HFFc6 (cell line): ENCODE measurements at regions not wholly inside any gene's neighbourhood (a gene's known extent, or its start where the extent isn't known, plus 50 kb on each side); places are given as distances from the start of the nearest gene placed in this dataset.

Source experiments
- DNase-seq: peaks from one replicate; pipeline ENCODE4 v3.0.0-alpha.2; 2018
- H3K27ac Mint-ChIP-seq: 2 replicates; pipeline ENCODE4 v1.8.0; 2020; ENCODE audit warnings: mild to moderate bottlenecking, mixed read lengths
- H3K27me3 Mint-ChIP-seq: 2 replicates; pipeline ENCODE4 v1.8.0; 2021; ENCODE audit warnings: mild to moderate bottlenecking, moderate library complexity, mixed read lengths; ENCODE audit not compliant: insufficient read depth
- H3K36me3 Mint-ChIP-seq: 2 replicates; pipeline ENCODE4 v1.8.0; 2021; ENCODE audit warnings: low read depth, mixed read lengths
- H3K4me1 Mint-ChIP-seq: 2 replicates; pipeline ENCODE4 v1.8.0; 2020; ENCODE audit warnings: low read depth, mixed read lengths
- H3K4me3 Mint-ChIP-seq: 2 replicates; pipeline ENCODE4 v1.8.0; 2020; ENCODE audit warnings: mild to moderate bottlenecking, moderate library complexity, mixed read lengths
- H3K9me3 Mint-ChIP-seq: 2 replicates; pipeline ENCODE4 v1.8.0; 2020; ENCODE audit warnings: mild to moderate bottlenecking, mixed read lengths
- CTCF ChIP-seq: fragments of 200-600 bp; sonication (generic); IDR thresholded peaks from 2 replicates; pipeline ENCODE4 v1.5.0; 2021; ENCODE audit warnings: antibody characterized with exemption, mild to moderate bottlenecking

GRCh38 chr3:107323723-107324122 lies 53.5 kb upstream of the CCDC54 start:
- Mint-ChIP-seq H3K27me3 (peaks cover 23% of the 10 kb centered on the region), H3K36me3 (no peaks in the 10 kb centered on the region), H3K4me3 (no peak overlapping the region), H3K9me3 (no peaks in the 10 kb centered on the region), H3K4me1 (no peaks in the 10 kb centered on the region), H3K27ac (no peak overlapping the region)
- DNase-seq, result no peak
- no peak for TF ChIP-seq CTCF

GRCh38 chr3:107325446-107325845 lies 51.8 kb upstream of the CCDC54 start:
- no peaks in the 10 kb centered on the region for H3K9me3 Mint-ChIP-seq
- no peaks in the 10 kb centered on the region for H3K4me1 Mint-ChIP-seq
- no peak overlapping the region for H3K27ac Mint-ChIP-seq
- DNase-seq, result no peak
- no peaks in the 10 kb centered on the region for H3K36me3 Mint-ChIP-seq
- peaks cover 21% of the 10 kb centered on the region for H3K27me3 Mint-ChIP-seq
- no peak for TF ChIP-seq CTCF
- no peak overlapping the region for H3K4me3 Mint-ChIP-seq
